ENCODE measurements at regions not wholly inside any gene's neighbourhood (a gene's known extent, or its start where the extent isn't known, plus 50 kb on each side); places are given as distances from the start of the nearest gene placed in this dataset.

DNA sequence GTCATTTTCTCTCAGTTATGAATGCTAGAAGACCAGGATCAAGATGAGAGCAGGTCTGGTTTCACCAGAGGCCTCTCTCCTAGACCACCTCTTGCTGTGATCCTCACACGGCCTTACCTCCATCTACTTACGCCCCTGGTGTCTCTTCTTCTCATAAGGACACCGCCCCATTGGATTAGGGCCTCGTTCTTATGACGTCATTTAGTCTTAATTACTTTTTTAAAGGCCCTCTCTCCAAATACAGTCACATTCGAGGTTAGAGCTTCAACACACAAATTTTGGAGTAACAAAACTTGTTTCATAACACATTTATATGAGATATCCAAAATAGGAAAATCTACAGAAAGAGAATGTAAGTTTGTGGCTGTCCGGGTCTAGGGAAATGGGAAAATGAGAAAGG is 391.0 kb upstream of the PITX2 start:
- TF ChIP-seq, protein P1, sequence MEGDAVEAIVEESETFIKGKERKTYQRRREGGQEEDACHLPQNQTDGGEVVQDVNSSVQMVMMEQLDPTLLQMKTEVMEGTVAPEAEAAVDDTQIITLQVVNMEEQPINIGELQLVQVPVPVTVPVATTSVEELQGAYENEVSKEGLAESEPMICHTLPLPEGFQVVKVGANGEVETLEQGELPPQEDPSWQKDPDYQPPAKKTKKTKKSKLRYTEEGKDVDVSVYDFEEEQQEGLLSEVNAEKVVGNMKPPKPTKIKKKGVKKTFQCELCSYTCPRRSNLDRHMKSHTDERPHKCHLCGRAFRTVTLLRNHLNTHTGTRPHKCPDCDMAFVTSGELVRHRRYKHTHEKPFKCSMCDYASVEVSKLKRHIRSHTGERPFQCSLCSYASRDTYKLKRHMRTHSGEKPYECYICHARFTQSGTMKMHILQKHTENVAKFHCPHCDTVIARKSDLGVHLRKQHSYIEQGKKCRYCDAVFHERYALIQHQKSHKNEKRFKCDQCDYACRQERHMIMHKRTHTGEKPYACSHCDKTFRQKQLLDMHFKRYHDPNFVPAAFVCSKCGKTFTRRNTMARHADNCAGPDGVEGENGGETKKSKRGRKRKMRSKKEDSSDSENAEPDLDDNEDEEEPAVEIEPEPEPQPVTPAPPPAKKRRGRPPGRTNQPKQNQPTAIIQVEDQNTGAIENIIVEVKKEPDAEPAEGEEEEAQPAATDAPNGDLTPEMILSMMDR (IDR thresholded peaks at IDR 0.05), result no peak
- no peak for TF ChIP-seq EZH2 (IDR thresholded peaks at IDR 0.05; ENCODE audit: borderline replicate concordance, insufficient read depth, low read depth, low read length, poor library complexity, severe bottlenecking)

Measured in B cell (primary cell).